SH-SY5Y (cell line): ENCODE measurements at regions not wholly inside any gene's neighbourhood (a gene's known extent, or its start where the extent isn't known, plus 50 kb on each side); places are given as distances from the start of the nearest gene placed in this dataset.

Source experiments
- GATA2 ChIP-seq: IDR thresholded peaks from 2 replicates; pipeline ENCODE4 v1.6.1; 2011; ENCODE audit warnings: mild to moderate bottlenecking, low read depth, low read length
- GATA3 ChIP-seq: IDR thresholded peaks from 2 replicates; pipeline ENCODE4 v1.6.1; 2011; ENCODE audit warnings: low read depth, mild to moderate bottlenecking, low read length, moderate library complexity

GRCh38 chr5:39558541-39558940 lies 133.8 kb upstream of the DAB2 start:
- TF ChIP-seq GATA2, result no peak
- no peak for TF ChIP-seq GATA3
